PC-9 (cell line): ENCODE measurements at regions not wholly inside any gene's neighbourhood (a gene's known extent, or its start where the extent isn't known, plus 50 kb on each side); places are given as distances from the start of the nearest gene placed in this dataset.
"Not testable (repeated sequence)": the region's sequence is repeated elsewhere in the genome, so short reads cannot be mapped to it uniquely, and the experiment has no call there.

Experiments used
- BruUV-seq: library from RNA; stranded (reverse); fragments of 400-500 nt; replicated peaks from 2 replicates; lab custom pipeline; 2021; lab: Mats Ljungman, UMichigan
- CTCF ChIA-PET: fragments of 300-600 bp; sonication (Branson Sonifier 250); formaldehyde crosslinking; loops from one replicate; lab custom pipeline; 2022; ENCODE audit warnings: antibody characterized with exemption; lab: Charles Lee
- POLR2A ChIA-PET: fragments of 300-600 bp; sonication (Branson Sonifier 250); formaldehyde crosslinking; loops from one replicate; lab custom pipeline; 2022; ENCODE audit warnings: antibody characterized with exemption; ENCODE audit not compliant: unreplicated experiment; lab: Charles Lee
- DNase-seq, 2 experiments: peaks; one replicate each; pipeline versions ENCODE4 v3.0.0 to v3.0.0-alpha.2; 2015 to 2022; ENCODE audit warnings: mixed read lengths in 1 of 2
- H2AFZ ChIP-seq: fragments of 200-600 bp; sonication (generic); 2 replicates; pipeline ENCODE4 v1.8.1; 2017; ENCODE audit warnings: antibody characterized with exemption
- H3F3A ChIP-seq: fragments of 200-600 bp; sonication (generic); 2 replicates; pipeline ENCODE4 v1.8.1; 2017; ENCODE audit warnings: antibody characterized with exemption, mild to moderate bottlenecking, low read depth; ENCODE audit not compliant: insufficient read depth
- H3K27ac ChIP-seq: fragments of 200-600 bp; sonication (generic); 2 replicates; pipeline ENCODE4 v1.6.1; 2016; ENCODE audit warnings: mixed run types
- H3K27me3 ChIP-seq: fragments of 200-600 bp; sonication (generic); 2 replicates; pipeline ENCODE4 v1.6.1; 2016; ENCODE audit warnings: low read depth, mixed run types; ENCODE audit not compliant: insufficient read depth
- H3K36me3 ChIP-seq: fragments of 200-600 bp; sonication (generic); 2 replicates; pipeline ENCODE4 v1.6.1; 2016; ENCODE audit warnings: low read depth, mixed run types
- H3K4me1 ChIP-seq: fragments of 200-600 bp; sonication (generic); replicated peaks from 2 replicates; pipeline ENCODE4 v1.6.1; 2016; ENCODE audit warnings: mixed run types; ENCODE audit not compliant: insufficient read depth
- H3K4me2 ChIP-seq: fragments of 200-600 bp; sonication (generic); 2 replicates; pipeline ENCODE4 v1.6.1; 2017; ENCODE audit warnings: mixed run types
- H3K4me3 ChIP-seq: fragments of 200-600 bp; sonication (generic); 2 replicates; pipeline ENCODE4 v1.6.1; 2016; ENCODE audit warnings: mixed run types
- H3K79me2 ChIP-seq: fragments of 200-600 bp; sonication (generic); 2 replicates; pipeline ENCODE4 v1.6.1; 2017; ENCODE audit warnings: low read depth, mixed run types
- H3K9me2 ChIP-seq: fragments of 200-600 bp; sonication (generic); 2 replicates; pipeline ENCODE4 v1.8.1; 2017; ENCODE audit warnings: mild to moderate bottlenecking; ENCODE audit not compliant: insufficient read depth
- H3K9me3 ChIP-seq: fragments of 200-600 bp; sonication (generic); 2 replicates; pipeline ENCODE4 v1.8.1; 2016; ENCODE audit warnings: low read depth; ENCODE audit not compliant: insufficient read depth
- H4K20me1 ChIP-seq: fragments of 200-600 bp; sonication (generic); 2 replicates; pipeline ENCODE4 v1.8.1; 2017; ENCODE audit not compliant: insufficient read depth
- CTCF ChIP-seq: fragments of 200-600 bp; sonication (generic); conservative IDR thresholded peaks from 2 replicates; pipeline ENCODE4 v1.6.1; 2017; ENCODE audit warnings: mixed run types, antibody characterized with exemption, mild to moderate bottlenecking, moderate library complexity
- EZH2 ChIP-seq: fragments of 200-600 bp; sonication (generic); IDR thresholded peaks from 2 replicates; pipeline ENCODE4 v1.8.0; 2017; ENCODE audit warnings: antibody characterized with exemption, low read depth
- intact Hi-C: fragments of 100-400 bp; cut with micrococcal nuclease; formaldehyde crosslinking; loops from one replicate; pipeline ENCODE4 v1.10.0; 2022; ENCODE audit not compliant: unreplicated experiment

GRCh38 chr4:3634894-3635820 lies 102.9 kb upstream of the LRPAP1 start:
- no peaks in the 10 kb centered on the region for H4K20me1 ChIP-seq
- no TSS peak for BruUV-seq
- H3K27ac ChIP-seq: no peak overlapping the region
- peaks cover 86% of the 10 kb centered on the region for H3K27me3 ChIP-seq
- CTCF ChIA-PET: no interaction called here
- H3K9me3 ChIP-seq: no peaks in the 10 kb centered on the region
- no peaks in the 10 kb centered on the region for H3K4me1 ChIP-seq
- no peaks in the 10 kb centered on the region for H3K36me3 ChIP-seq
- no peak for DNase-seq
- no peaks in the 10 kb centered on the region for H3K79me2 ChIP-seq
- H3K9me2 ChIP-seq: no peaks in the 10 kb centered on the region
- H3K4me2 ChIP-seq: no peak overlapping the region
- TF ChIP-seq CTCF (no peak), EZH2 (no peak)
- POLR2A ChIA-PET: no interaction called here
- H2AFZ ChIP-seq: no peak overlapping the region
- intact Hi-C loops: no loop called here
- H3F3A ChIP-seq: no peaks in the 10 kb centered on the region
- H3K4me3 ChIP-seq: no peak overlapping the region

- H3K27me3 ChIP-seq: peaks cover 87% of the 10 kb centered on the region
- ChIA-PET POLR2A (no interaction called here), CTCF (no interaction called here)
- no peak for DNase-seq
- H3K4me2 ChIP-seq: no peak overlapping the region
- no peak overlapping the region for H3K27ac ChIP-seq
- no peaks in the 10 kb centered on the region for H3K4me1 ChIP-seq
- no peaks in the 10 kb centered on the region for H3K9me2 ChIP-seq
- no peak for TF ChIP-seq CTCF
- TF ChIP-seq EZH2: no peak
- H3K9me3 ChIP-seq: no peaks in the 10 kb centered on the region
- no peaks in the 10 kb centered on the region for H3K36me3 ChIP-seq
- intact Hi-C loops: no loop called here
- H2AFZ ChIP-seq: no peak overlapping the region
- H3F3A ChIP-seq: no peaks in the 10 kb centered on the region
- H4K20me1 ChIP-seq: no peaks in the 10 kb centered on the region
- BruUV-seq: no TSS peak
- no peaks in the 10 kb centered on the region for H3K79me2 ChIP-seq
- no peak overlapping the region for H3K4me3 ChIP-seq
Observed at GRCh38 chr4:3634281-3634857, 102.1 kb upstream of the LRPAP1 start.

- H3K4me1 ChIP-seq, BruUV-seq, CTCF ChIA-PET: not testable (repeated sequence)
Observed at GRCh38 chr4:3633277-3633676, 101.1 kb upstream of the LRPAP1 start.

GRCh38 chr4:3632794-3633193 lies 100.6 kb upstream of the LRPAP1 start:
- H3F3A ChIP-seq, CTCF ChIA-PET, H3K36me3 ChIP-seq, H4K20me1 ChIP-seq, intact Hi-C loops, H3K9me3 ChIP-seq, H3K4me3 ChIP-seq, H3K9me2 ChIP-seq, BruUV-seq, H2AFZ ChIP-seq, DNase-seq, H3K4me1 ChIP-seq, H3K79me2 ChIP-seq, POLR2A ChIA-PET, H3K27ac ChIP-seq, H3K4me2 ChIP-seq: not testable (repeated sequence)
- peaks cover 84% of the 10 kb centered on the region for H3K27me3 ChIP-seq

More at GRCh38 chr4:3633277-3633676, 101.1 kb upstream of the LRPAP1 start:
- DNase-seq, H3K27ac ChIP-seq, intact Hi-C loops, POLR2A ChIA-PET, H2AFZ ChIP-seq, H3K9me3 ChIP-seq, H3K4me3 ChIP-seq, H3F3A ChIP-seq, H4K20me1 ChIP-seq, H3K79me2 ChIP-seq, H3K4me2 ChIP-seq, H3K9me2 ChIP-seq, H3K36me3 ChIP-seq: not testable (repeated sequence)
- peaks cover 87% of the 10 kb centered on the region for H3K27me3 ChIP-seq

- CTCF ChIA-PET, BruUV-seq, intact Hi-C loops, H3K9me2 ChIP-seq, H3K9me3 ChIP-seq, DNase-seq, H2AFZ ChIP-seq, H3K4me3 ChIP-seq, H3K4me2 ChIP-seq, H3K36me3 ChIP-seq, H4K20me1 ChIP-seq, H3K27ac ChIP-seq, POLR2A ChIA-PET, H3K79me2 ChIP-seq, H3F3A ChIP-seq, H3K4me1 ChIP-seq: not testable (repeated sequence)
- H3K27me3 ChIP-seq: peaks cover 80% of the 10 kb centered on the region
Observed at GRCh38 chr4:3631544-3632266, 99.5 kb upstream of the LRPAP1 start.
